ENCODE measurements at regions not wholly inside any gene's neighbourhood (a gene's known extent, or its start where the extent isn't known, plus 50 kb on each side); places are given as distances from the start of the nearest gene placed in this dataset.
A peak's percentile ranks its signal among the peaks of the same experiment; 100 is the strongest.

GRCh38 chr18:21949326-21950015 is 208.9 kb downstream of the MIB1 start:
- 78 to 83% (median 82%) methylated on average over 8 of the region's 8 CpGs for WGBS, 4 donors

GRCh38 chr18:21955757-21956652 is 213.4 kb upstream of the GATA6 start:
- peaks cover 0 to 12% (median 0%) of the 10 kb centered on the region in 12 donors for H3K4me1 ChIP-seq
- intact Hi-C loops (cut with DNase I), result loop anchor here in 9 of 10 donors (2.0 to 10.0 kb wide), 8 partner anchors 134 to 764 kb away; partner anchors contain the start of gene GATA6 (in 1 of the 9)
- H3K9me3 ChIP-seq, result peaks cover 0 to 9% (median 0%) of the 10 kb centered on the region in 12 donors
- peaks cover 0 to 3% (median 0%) of the 10 kb centered on the region in 9 donors for H3K27me3 ChIP-seq
- no peak overlapping the region for H3K4me3 ChIP-seq
- DNase-seq (peak; percentile 67 to 90 (median 76)), ATAC-seq (peak; percentile 71 to 94 (median 92))
- H3K27ac ChIP-seq, result no peak overlapping the region
- no peaks in the 10 kb centered on the region for H3K36me3 ChIP-seq
- TF ChIP-seq POLR2A (IDR thresholded peaks at IDR 0.05), result no peak
- peak; percentile 86 to 95 (median 90) for TF ChIP-seq CTCF (IDR thresholded peaks at IDR 0.05)
- WGBS, 4 donors, result 36 to 46% (median 43%) methylated on average over 8 of the region's 8 CpGs

More at GRCh38 chr18:21949326-21950015, 208.9 kb downstream of the MIB1 start:
- DNase-seq, result no peak
- H3K27ac ChIP-seq, result no peak overlapping the region
- intact Hi-C loops (cut with DNase I), result loop anchor here in 7 of 10 donors (10.0 kb wide), 2 partner anchors 465 to 755 kb away; no protein-coding TSS in a partner anchor
- H3K9me3 ChIP-seq, result peaks cover 0 to 6% (median 0%) of the 10 kb centered on the region in 12 donors
- H3K36me3 ChIP-seq, result no peaks in the 10 kb centered on the region
- H3K27me3 ChIP-seq, result peaks cover 0 to 7% (median 0%) of the 10 kb centered on the region in 9 donors
- H3K4me1 ChIP-seq, result no peaks in the 10 kb centered on the region
- ATAC-seq, result no peak
- TF ChIP-seq CTCF (IDR thresholded peaks at IDR 0.05) (no peak), POLR2A (IDR thresholded peaks at IDR 0.05) (no peak)
- H3K4me3 ChIP-seq, result no peak overlapping the region

GRCh38 chr18:21958263-21958662 is 211.1 kb upstream of the GATA6 start:
- peaks cover 0 to 12% (median 0%) of the 10 kb centered on the region in 12 donors for H3K4me1 ChIP-seq
- no peak for ATAC-seq
- DNase-seq, result no peak
- TF ChIP-seq CTCF (IDR thresholded peaks at IDR 0.05) (no peak), POLR2A (IDR thresholded peaks at IDR 0.05) (no peak)
- H3K36me3 ChIP-seq, result no peaks in the 10 kb centered on the region
- intact Hi-C loops (cut with DNase I), result loop anchor here in 9 of 10 donors (5.0 to 10.0 kb wide), 7 partner anchors 136 to 766 kb away; partner anchors contain the start of gene GATA6 (in 1 of the 9)
- H3K4me3 ChIP-seq, result no peak overlapping the region
- no peaks in the 10 kb centered on the region for H3K27me3 ChIP-seq
- peaks cover 0 to 9% (median 0%) of the 10 kb centered on the region in 12 donors for H3K9me3 ChIP-seq
- no peak overlapping the region for H3K27ac ChIP-seq
- 80 to 87% (median 84%) methylated on average over 8 of the region's 8 CpGs for WGBS, 4 donors
